GM12873 (cell line): ENCODE measurements at regions not wholly inside any gene's neighbourhood (a gene's known extent, or its start where the extent isn't known, plus 50 kb on each side); places are given as distances from the start of the nearest gene placed in this dataset.

Experiments used
- TF ChIP-seq, protein P1 (sequence below): IDR thresholded peaks from 2 replicates; pipeline ENCODE4 v1.5.1; 2012; ENCODE audit warnings: low read depth, mild to moderate bottlenecking, moderate library complexity, low read length, control low read depth; ENCODE audit not compliant: insufficient read depth; ENCODE audit errors: missing control alignments

DNA sequence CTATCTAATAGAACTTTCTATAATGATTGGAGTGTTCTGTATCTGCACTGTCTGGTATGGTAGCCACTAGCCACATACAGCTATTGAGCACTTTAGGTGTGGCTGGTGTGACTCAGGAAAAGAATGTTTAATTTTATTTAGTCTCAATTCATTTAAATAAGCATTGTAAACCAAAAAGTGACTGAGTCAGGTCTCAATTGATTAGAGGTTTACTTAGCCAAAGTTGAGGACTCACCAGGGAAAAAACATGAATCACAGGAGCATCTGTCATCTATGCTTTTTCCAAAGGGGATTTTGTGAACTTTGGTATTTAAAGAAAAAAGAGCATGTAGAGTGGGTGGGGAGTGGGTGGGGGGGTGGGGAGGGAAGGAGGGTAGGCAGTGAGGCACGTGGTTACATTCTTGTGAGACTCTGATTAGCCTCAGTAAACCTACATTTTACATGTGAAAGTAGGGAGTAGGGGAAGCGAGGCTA lies 473.1 kb downstream of the ATP23 start:
- TF ChIP-seq, protein P1, sequence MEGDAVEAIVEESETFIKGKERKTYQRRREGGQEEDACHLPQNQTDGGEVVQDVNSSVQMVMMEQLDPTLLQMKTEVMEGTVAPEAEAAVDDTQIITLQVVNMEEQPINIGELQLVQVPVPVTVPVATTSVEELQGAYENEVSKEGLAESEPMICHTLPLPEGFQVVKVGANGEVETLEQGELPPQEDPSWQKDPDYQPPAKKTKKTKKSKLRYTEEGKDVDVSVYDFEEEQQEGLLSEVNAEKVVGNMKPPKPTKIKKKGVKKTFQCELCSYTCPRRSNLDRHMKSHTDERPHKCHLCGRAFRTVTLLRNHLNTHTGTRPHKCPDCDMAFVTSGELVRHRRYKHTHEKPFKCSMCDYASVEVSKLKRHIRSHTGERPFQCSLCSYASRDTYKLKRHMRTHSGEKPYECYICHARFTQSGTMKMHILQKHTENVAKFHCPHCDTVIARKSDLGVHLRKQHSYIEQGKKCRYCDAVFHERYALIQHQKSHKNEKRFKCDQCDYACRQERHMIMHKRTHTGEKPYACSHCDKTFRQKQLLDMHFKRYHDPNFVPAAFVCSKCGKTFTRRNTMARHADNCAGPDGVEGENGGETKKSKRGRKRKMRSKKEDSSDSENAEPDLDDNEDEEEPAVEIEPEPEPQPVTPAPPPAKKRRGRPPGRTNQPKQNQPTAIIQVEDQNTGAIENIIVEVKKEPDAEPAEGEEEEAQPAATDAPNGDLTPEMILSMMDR = no peak

DNA sequence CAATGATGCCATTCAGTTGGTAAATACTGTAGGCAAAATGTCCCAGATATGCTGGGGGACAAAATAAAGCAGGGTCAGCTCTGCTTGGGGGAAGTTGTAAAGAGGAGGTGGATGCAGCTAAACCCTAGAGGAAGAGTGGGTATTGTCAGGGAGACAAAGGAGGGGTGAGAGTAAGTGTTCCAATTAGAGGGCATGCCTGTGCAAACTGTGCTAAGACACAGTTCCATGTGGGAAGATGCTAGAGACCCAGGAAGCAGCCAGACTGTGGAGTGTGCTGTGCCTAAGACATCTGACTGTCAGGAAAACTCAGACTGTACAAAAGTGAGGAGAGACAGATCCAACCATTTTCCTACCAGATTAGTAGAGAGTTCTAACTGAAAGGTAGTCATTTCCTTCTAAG lies 474.3 kb downstream of the ATP23 start:
- TF ChIP-seq, protein P1 = no peak

DNA sequence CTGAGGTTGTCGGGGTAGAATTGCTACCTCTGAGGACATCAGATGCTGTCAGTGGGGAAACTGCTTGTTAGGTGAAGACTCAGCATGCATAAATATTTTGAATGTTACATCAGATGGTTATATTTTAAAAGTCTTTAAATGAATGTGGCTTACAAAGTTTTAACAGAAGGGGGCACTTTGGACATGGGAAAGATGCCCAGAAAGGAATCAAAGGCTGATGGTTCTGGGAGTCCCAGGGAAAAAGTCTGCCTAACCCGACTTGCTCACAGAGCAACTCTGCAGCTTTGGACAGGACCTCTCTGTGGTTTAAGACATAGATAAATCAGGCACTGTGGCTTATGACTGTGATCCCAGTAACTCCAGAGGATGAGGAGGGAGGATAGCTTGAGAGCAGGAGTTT lies 474.9 kb downstream of the ATP23 start:
- TF ChIP-seq, protein P1 = no peak

DNA sequence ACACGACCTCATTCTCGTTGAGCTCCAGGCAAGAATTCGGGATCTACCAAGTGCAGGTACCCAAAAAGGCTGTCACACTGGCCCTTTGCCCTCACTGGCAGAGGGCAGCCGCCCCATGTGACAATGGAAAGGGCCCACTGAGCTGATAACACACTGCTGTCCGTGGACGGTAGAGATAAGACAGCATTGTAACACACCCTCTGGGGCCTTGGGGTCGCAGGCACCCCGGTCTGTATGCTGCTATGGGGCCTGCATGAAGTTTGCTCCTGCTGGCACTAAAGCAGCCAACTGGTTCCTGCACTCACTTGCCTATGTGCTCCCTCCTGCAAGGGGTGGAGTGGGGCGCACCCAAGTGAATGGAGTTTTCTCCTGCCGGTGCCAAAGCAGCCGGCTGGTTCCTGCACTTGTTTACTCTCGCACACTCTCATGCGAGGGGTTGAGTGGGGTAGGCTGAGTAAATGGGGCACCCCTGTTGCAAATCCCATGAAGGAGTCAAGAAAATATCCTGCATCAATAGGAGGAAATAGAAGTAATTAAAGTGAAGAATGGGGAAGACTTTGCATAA lies 477.9 kb downstream of the ATP23 start:
- TF ChIP-seq, protein P1 = no peak

DNA sequence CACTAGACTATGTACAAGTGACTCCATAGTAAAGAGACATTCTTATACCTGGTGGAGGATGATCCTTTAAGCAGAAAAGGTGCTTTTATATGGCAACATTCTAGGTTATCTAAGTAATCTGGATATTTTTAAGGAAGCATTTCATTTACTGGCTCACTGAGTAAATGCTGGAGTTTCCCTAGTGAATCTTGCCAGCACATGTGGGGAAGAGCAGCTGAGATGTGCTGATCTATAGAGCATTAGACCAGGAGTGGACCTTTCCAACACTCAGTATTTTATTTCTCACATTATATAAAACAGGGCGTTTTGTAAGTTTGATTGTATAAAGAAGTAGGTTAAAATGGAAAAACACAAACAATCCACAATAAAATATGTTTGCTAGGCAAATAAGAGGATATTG lies 478.5 kb downstream of the ATP23 start:
- TF ChIP-seq, protein P1 = no peak

DNA sequence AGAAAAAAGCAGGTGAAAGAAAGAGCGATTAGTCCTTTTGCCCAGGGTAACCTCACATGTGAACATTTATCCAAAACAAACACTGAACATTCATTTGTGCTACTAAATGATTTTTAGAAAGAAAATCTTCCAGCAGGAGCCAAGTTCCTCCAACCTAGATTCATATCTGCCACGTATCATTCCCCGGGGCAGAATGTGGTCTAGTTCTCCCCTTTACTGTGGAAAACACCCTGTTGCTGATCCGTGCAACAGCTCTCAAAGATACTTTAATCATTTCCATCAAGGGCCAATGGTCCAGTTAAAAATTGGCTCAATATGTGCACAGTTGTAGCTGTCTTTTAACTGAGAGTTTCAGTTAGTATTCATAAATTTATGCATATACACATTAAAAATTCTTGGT lies 479.1 kb downstream of the ATP23 start:
- TF ChIP-seq, protein P1 = no peak

DNA sequence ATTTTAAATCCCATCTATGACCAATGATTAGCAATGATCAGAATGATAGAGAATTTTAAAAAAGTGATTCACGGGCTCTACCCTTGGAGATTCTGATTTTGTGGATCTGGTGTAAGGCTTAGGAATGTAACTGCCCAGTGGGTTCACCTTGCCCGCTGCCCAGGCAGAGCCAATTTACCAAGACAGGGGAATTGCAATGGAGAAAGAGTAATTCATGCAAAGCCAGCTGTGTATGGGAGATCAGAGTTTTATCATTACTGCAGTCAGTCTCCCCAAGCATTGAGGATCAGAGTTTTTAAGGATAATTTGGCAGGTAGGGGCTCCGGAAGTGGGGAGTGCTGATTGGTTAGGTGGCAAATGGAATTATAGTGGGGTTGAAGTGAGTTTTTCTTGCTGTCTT lies 480.6 kb downstream of the ATP23 start:
- TF ChIP-seq, protein P1 = no peak
